H9 (cell line): ENCODE measurements at regions not wholly inside any gene's neighbourhood (a gene's known extent, or its start where the extent isn't known, plus 50 kb on each side); places are given as distances from the start of the nearest gene placed in this dataset.

Source experiments
- DNase-seq: peaks from one replicate; pipeline ENCODE4 v3.0.0-alpha.2; 2017
- H2AFZ ChIP-seq: one replicate; pipeline ENCODE4 v1.6.1; 2013; ENCODE audit warnings: mild to moderate bottlenecking, low read length, control low read depth, moderate library complexity
- H2AK5ac ChIP-seq: 2 replicates; pipeline ENCODE4 v1.6.1; 2013; ENCODE audit warnings: low read length, control low read depth, mixed read lengths; ENCODE audit not compliant: insufficient read length
- H2BK120ac ChIP-seq: one replicate; pipeline ENCODE4 v1.6.1; 2013; ENCODE audit warnings: low read depth, mild to moderate bottlenecking, low read length, control low read depth, inconsistent platforms; ENCODE audit not compliant: poor library complexity, severe bottlenecking
- H2BK12ac ChIP-seq: 2 replicates; pipeline ENCODE4 v1.6.1; 2013; ENCODE audit warnings: low read length, control low read depth, mixed read lengths, low read depth; ENCODE audit not compliant: insufficient read length
- H2BK15ac ChIP-seq: 2 replicates; pipeline ENCODE4 v1.6.1; 2013; ENCODE audit warnings: low read depth, low read length, control low read depth
- H2BK20ac ChIP-seq: one replicate; pipeline ENCODE4 v1.6.1; 2013; ENCODE audit warnings: low read depth, mild to moderate bottlenecking, low read length, control low read depth, inconsistent platforms; ENCODE audit not compliant: poor library complexity, severe bottlenecking
- H2BK5ac ChIP-seq: 2 replicates; pipeline ENCODE4 v1.6.1; 2013; ENCODE audit warnings: low read length, control low read depth, mixed read lengths; ENCODE audit not compliant: insufficient read length
- H3K14ac ChIP-seq: 2 replicates; pipeline ENCODE4 v1.6.1; 2013; ENCODE audit warnings: low read length, control low read depth; ENCODE audit not compliant: insufficient read depth
- H3K18ac ChIP-seq: 2 replicates; pipeline ENCODE4 v1.6.1; 2013; ENCODE audit warnings: low read depth, mild to moderate bottlenecking, mixed read lengths, low read length, control low read depth; ENCODE audit not compliant: insufficient read length
- H3K23ac ChIP-seq: 2 replicates; pipeline ENCODE4 v1.6.1; 2013; ENCODE audit warnings: low read length, control low read depth, mixed read lengths, low read depth; ENCODE audit not compliant: insufficient read length
- H3K23me2 ChIP-seq: 2 replicates; pipeline ENCODE4 v1.6.1; 2013; ENCODE audit warnings: low read depth, mild to moderate bottlenecking, mixed read lengths, low read length, control low read depth; ENCODE audit not compliant: insufficient read length, poor library complexity, severe bottlenecking
- H3K27ac ChIP-seq: 2 replicates; pipeline ENCODE4 v1.5.1; 2013; ENCODE audit warnings: low read length, control low read depth, mixed read lengths, low read depth; ENCODE audit not compliant: insufficient read length
- H3K27me3 ChIP-seq: 2 replicates; pipeline ENCODE4 v1.6.1; 2013; ENCODE audit warnings: low read length, control low read depth, inconsistent platforms; ENCODE audit not compliant: insufficient read depth
- H3K4ac ChIP-seq: 2 replicates; pipeline ENCODE4 v1.6.1; 2013; ENCODE audit warnings: low read depth, mild to moderate bottlenecking, control low read depth, inconsistent platforms, low read length, moderate library complexity
- H3K4me1 ChIP-seq: 2 replicates; pipeline ENCODE4 v1.6.1; 2013; ENCODE audit warnings: low read length, control low read depth, inconsistent platforms; ENCODE audit not compliant: insufficient read depth
- H3K4me2 ChIP-seq: 2 replicates; pipeline ENCODE4 v1.6.1; 2013; ENCODE audit warnings: low read length, control low read depth, mixed read lengths; ENCODE audit not compliant: insufficient read length, insufficient read depth
- H3K56ac ChIP-seq: 2 replicates; pipeline ENCODE4 v1.6.1; 2013; ENCODE audit warnings: low read depth, mild to moderate bottlenecking, mixed read lengths, low read length, control low read depth; ENCODE audit not compliant: insufficient read length
- H3K79me1 ChIP-seq: 2 replicates; pipeline ENCODE4 v1.6.1; 2013; ENCODE audit warnings: low read depth, mild to moderate bottlenecking, moderate library complexity, low read length, control low read depth, inconsistent platforms; ENCODE audit not compliant: insufficient read depth, poor library complexity, severe bottlenecking
- H3K79me2 ChIP-seq: 2 replicates; pipeline ENCODE4 v1.6.1; 2013; ENCODE audit warnings: low read length, control low read depth, inconsistent platforms; ENCODE audit not compliant: insufficient read depth
- H3K9ac ChIP-seq: 2 replicates; pipeline ENCODE4 v1.6.1; 2013; ENCODE audit warnings: low read length, control low read depth, mixed read lengths; ENCODE audit not compliant: insufficient read length; ENCODE audit errors: extremely low read depth
- H3K9me3 ChIP-seq: one replicate; pipeline ENCODE4 v1.6.1; 2013; ENCODE audit warnings: low read depth, low read length, inconsistent platforms; ENCODE audit not compliant: control insufficient read depth
- H3T11ph ChIP-seq: one replicate; pipeline ENCODE4 v1.6.1; 2013; ENCODE audit warnings: mild to moderate bottlenecking, low read length, control low read depth, inconsistent platforms
- H4K20me1 ChIP-seq: one replicate; pipeline ENCODE4 v1.6.1; 2013; ENCODE audit not compliant: control insufficient read depth, insufficient read length, insufficient read depth
- H4K5ac ChIP-seq: 2 replicates; pipeline ENCODE4 v1.6.1; 2013; ENCODE audit warnings: low read depth, mild to moderate bottlenecking, mixed read lengths, low read length, control low read depth; ENCODE audit not compliant: insufficient read length
- H4K8ac ChIP-seq: replicated peaks from 2 replicates; pipeline ENCODE4 v1.6.1; 2013; ENCODE audit warnings: low read length, control low read depth, mixed read lengths, low read depth; ENCODE audit not compliant: insufficient read length
- H4K91ac ChIP-seq: 2 replicates; pipeline ENCODE4 v1.6.1; 2013; ENCODE audit warnings: low read depth, mild to moderate bottlenecking, moderate library complexity, mixed read lengths, low read length, control low read depth; ENCODE audit not compliant: insufficient read length
- H3K27ac Mint-ChIP-seq, 3 experiments: 2 replicates in 2 of 3; 3 replicates in 1 of 3; pipeline ENCODE4 v1.8.0; 2020 to 2021; ENCODE audit warnings: mixed read lengths in 3 of 3, mild to moderate bottlenecking in 1 of 3, moderate library complexity in 1 of 3
- H3K27me3 Mint-ChIP-seq: 2 replicates; pipeline ENCODE4 v1.8.0; 2021; ENCODE audit warnings: low read depth, mild to moderate bottlenecking, moderate library complexity, mixed read lengths
- H3K36me3 Mint-ChIP-seq, 3 experiments: 2 replicates in 2 of 3; 3 replicates in 1 of 3; pipeline ENCODE4 v1.8.0; 2020 to 2021; ENCODE audit warnings: low read depth in 3 of 3, mixed read lengths in 3 of 3; ENCODE audit not compliant: insufficient read depth in 1 of 3
- H3K4me1 Mint-ChIP-seq, 2 experiments: 2 replicates each; pipeline ENCODE4 v1.8.0; 2020; ENCODE audit warnings: mixed read lengths in 2 of 2
- H3K4me3 Mint-ChIP-seq, 2 experiments: 2 replicates in 1 of 2; 3 replicates in 1 of 2; pipeline ENCODE4 v1.8.0; 2020 to 2021; ENCODE audit warnings: mild to moderate bottlenecking in 2 of 2, mixed read lengths in 2 of 2, moderate library complexity in 1 of 2
- H3K9me3 Mint-ChIP-seq, 2 experiments: 2 replicates in 1 of 2; 3 replicates in 1 of 2; pipeline ENCODE4 v1.8.0; 2020; ENCODE audit warnings: mild to moderate bottlenecking in 2 of 2, mixed read lengths in 2 of 2, moderate library complexity in 1 of 2
- CTCF ChIP-seq: fragments of 200-600 bp; sonication (generic); conservative IDR thresholded peaks from 3 replicates; pipeline ENCODE4 v1.8.0; 2021; ENCODE audit warnings: antibody characterized with exemption, mild to moderate bottlenecking
- WGBS: extraction: QIAGEN DNeasy Blood & Tissue Kit; methylation state at CpG from one replicate; pipeline ENCODE4 v1.1.7; 2013; ENCODE audit warnings: missing lambda C conversion rate, low lambda C conversion rate, mixed read lengths; ENCODE audit not compliant: insufficient read length; ENCODE audit errors: extremely low coverage; 5-methylcytosine and 5-hydroxymethylcytosine counted together

- no peak overlapping the region for H4K5ac ChIP-seq
- DNase-seq: no peak
- H3K4me1 Mint-ChIP-seq: peaks cover 15 to 17% of the 10 kb centered on the region in 2 experiments
- H3K56ac ChIP-seq: no peak overlapping the region
- no peak overlapping the region for H3K4me3 Mint-ChIP-seq
- peaks cover 4% of the 10 kb centered on the region; the same call in 1 of the 2 replicates for H3K4me1 ChIP-seq
- H2BK120ac ChIP-seq: no peak overlapping the region
- no peak overlapping the region for H3K4me2 ChIP-seq
- no CpG with 5 or more reads among the region's 6 CpGs for WGBS
- TF ChIP-seq CTCF: peak; percentile 80
- no peaks in the 10 kb centered on the region for H4K20me1 ChIP-seq
- H3K18ac ChIP-seq: no peak overlapping the region
- H3K27me3 Mint-ChIP-seq: no peaks in the 10 kb centered on the region
- H2BK5ac ChIP-seq: no peak overlapping the region
- H2AK5ac ChIP-seq: no peak overlapping the region
- H3K9me3 ChIP-seq: no peaks in the 10 kb centered on the region
- no peak overlapping the region for H3K27ac ChIP-seq
- no peak overlapping the region for H3T11ph ChIP-seq
- H2BK20ac ChIP-seq: no peak overlapping the region
- H3K9me3 Mint-ChIP-seq: peaks cover 0 to 4% of the 10 kb centered on the region in 2 experiments; a peak in 1 of 5 replicates
- no peak overlapping the region for H2AFZ ChIP-seq
- H3K9ac ChIP-seq: no peak overlapping the region
- no peaks in the 10 kb centered on the region for H3K79me2 ChIP-seq
- no peak overlapping the region for H4K91ac ChIP-seq
- no peaks in the 10 kb centered on the region for H3K23me2 ChIP-seq
- no peak overlapping the region for H3K27ac Mint-ChIP-seq
- no peak overlapping the region for H3K14ac ChIP-seq
- no peak overlapping the region for H2BK12ac ChIP-seq
- peaks cover 0 to 3% (median 0%) of the 10 kb centered on the region in 3 experiments; a peak in 1 of 7 replicates for H3K36me3 Mint-ChIP-seq
- no peak overlapping the region for H4K8ac ChIP-seq
- H2BK15ac ChIP-seq: no peak overlapping the region
- no peak overlapping the region for H3K23ac ChIP-seq
- no peaks in the 10 kb centered on the region for H3K79me1 ChIP-seq
- H3K4ac ChIP-seq: no peak overlapping the region
- H3K27me3 ChIP-seq: no peaks in the 10 kb centered on the region
These were observed 167.9 kb downstream of the SMIM20 start for GRCh38 chr4:26081795-26082498.
